ENCODE measurements at regions not wholly inside any gene's neighbourhood (a gene's known extent, or its start where the extent isn't known, plus 50 kb on each side); places are given as distances from the start of the nearest gene placed in this dataset.

DNA sequence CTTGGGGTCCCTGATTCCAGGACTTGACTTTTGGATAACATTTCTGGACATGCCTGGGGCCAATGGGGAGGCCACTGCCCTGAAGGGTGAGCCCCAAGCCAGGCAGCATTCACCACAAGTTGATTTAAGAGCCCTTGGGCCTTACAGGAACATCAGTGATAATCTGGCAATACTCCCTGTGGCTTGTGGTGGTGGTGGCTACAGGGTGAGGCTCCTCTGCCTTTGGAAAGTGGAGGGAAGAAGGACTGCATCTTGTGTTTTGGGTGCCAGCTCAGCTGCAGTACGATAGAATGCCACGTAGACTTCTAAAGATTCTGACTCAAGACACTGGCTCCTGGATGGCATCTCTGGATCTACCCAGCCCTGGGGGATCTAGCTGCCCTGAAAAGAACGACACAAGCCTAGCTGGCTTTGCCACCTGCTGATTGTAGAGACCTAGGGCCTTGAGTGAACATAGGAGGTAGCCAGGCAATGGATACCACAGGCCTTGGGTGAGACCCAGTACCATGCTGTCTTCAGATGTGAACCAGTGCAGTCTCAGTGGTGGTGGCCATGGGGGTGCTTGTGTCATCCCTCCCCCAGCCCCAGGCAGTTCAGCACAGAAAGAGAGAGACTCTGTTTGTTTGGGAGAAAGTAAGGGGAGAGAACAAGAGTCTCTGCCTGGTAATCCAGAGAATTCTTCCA, 79.0 kb upstream of the DAP start:
- no peak for TF ChIP-seq YY1 (IDR thresholded peaks at IDR 0.05; ENCODE audit: low read depth)
- TF ChIP-seq, protein P1, sequence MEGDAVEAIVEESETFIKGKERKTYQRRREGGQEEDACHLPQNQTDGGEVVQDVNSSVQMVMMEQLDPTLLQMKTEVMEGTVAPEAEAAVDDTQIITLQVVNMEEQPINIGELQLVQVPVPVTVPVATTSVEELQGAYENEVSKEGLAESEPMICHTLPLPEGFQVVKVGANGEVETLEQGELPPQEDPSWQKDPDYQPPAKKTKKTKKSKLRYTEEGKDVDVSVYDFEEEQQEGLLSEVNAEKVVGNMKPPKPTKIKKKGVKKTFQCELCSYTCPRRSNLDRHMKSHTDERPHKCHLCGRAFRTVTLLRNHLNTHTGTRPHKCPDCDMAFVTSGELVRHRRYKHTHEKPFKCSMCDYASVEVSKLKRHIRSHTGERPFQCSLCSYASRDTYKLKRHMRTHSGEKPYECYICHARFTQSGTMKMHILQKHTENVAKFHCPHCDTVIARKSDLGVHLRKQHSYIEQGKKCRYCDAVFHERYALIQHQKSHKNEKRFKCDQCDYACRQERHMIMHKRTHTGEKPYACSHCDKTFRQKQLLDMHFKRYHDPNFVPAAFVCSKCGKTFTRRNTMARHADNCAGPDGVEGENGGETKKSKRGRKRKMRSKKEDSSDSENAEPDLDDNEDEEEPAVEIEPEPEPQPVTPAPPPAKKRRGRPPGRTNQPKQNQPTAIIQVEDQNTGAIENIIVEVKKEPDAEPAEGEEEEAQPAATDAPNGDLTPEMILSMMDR (IDR thresholded peaks at IDR 0.05), result no peak
- TF ChIP-seq, protein P2, sequence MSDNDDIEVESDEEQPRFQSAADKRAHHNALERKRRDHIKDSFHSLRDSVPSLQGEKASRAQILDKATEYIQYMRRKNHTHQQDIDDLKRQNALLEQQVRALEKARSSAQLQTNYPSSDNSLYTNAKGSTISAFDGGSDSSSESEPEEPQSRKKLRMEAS (IDR thresholded peaks at IDR 0.05; ENCODE audit: low read depth), result no peak
- TF ChIP-seq, protein P3, sequence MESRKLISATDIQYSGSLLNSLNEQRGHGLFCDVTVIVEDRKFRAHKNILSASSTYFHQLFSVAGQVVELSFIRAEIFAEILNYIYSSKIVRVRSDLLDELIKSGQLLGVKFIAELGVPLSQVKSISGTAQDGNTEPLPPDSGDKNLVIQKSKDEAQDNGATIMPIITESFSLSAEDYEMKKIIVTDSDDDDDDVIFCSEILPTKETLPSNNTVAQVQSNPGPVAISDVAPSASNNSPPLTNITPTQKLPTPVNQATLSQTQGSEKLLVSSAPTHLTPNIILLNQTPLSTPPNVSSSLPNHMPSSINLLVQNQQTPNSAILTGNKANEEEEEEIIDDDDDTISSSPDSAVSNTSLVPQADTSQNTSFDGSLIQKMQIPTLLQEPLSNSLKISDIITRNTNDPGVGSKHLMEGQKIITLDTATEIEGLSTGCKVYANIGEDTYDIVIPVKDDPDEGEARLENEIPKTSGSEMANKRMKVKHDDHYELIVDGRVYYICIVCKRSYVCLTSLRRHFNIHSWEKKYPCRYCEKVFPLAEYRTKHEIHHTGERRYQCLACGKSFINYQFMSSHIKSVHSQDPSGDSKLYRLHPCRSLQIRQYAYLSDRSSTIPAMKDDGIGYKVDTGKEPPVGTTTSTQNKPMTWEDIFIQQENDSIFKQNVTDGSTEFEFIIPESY (IDR thresholded peaks at IDR 0.05; ENCODE audit: borderline replicate concordance, low read depth), result no peak
- no peak for TF ChIP-seq RCOR1 (IDR thresholded peaks at IDR 0.05; ENCODE audit: low read length)

Measured in SK-N-SH (cell line).